HEK293 (cell line): ENCODE measurements at regions not wholly inside any gene's neighbourhood (a gene's known extent, or its start where the extent isn't known, plus 50 kb on each side); places are given as distances from the start of the nearest gene placed in this dataset.

ENCODE experiments used
- MZF1 ChIP-seq: fragments of 450-650 bp; formaldehyde crosslinking; IDR thresholded peaks from 2 replicates; pipeline ENCODE4 v1.5.1; 2017; ENCODE audit warnings: missing biosample characterization, missing genetic modification characterization, borderline replicate concordance
- ZBTB21 ChIP-seq: fragments of 450-650 bp; formaldehyde crosslinking; IDR thresholded peaks from 2 replicates; pipeline ENCODE4 v1.5.1; 2017; ENCODE audit warnings: missing biosample characterization, missing genetic modification characterization
- ZNF530 ChIP-seq: fragments of 450-650 bp; formaldehyde crosslinking; IDR thresholded peaks from 2 replicates; pipeline ENCODE4 v1.5.1; 2016; ENCODE audit warnings: low read depth, missing biosample characterization, missing genetic modification characterization
- ZNF670 ChIP-seq: fragments of 450-650 bp; formaldehyde crosslinking; IDR thresholded peaks from 2 replicates; pipeline ENCODE4 v1.5.1; 2016; ENCODE audit warnings: missing biosample characterization, missing genetic modification characterization, low read depth
- TF ChIP-seq, protein P1 (sequence below): fragments of 450-650 bp; formaldehyde crosslinking; IDR thresholded peaks from 2 replicates; pipeline ENCODE4 v1.5.1; 2016; ENCODE audit warnings: missing biosample characterization, missing genetic modification characterization
- TF ChIP-seq, protein P2 (sequence below): fragments of 450-650 bp; formaldehyde crosslinking; IDR thresholded peaks from 2 replicates; pipeline ENCODE4 v1.5.1; 2016; ENCODE audit warnings: missing biosample characterization, missing genetic modification characterization, borderline replicate concordance
- TF ChIP-seq, protein P3 (sequence below): fragments of 450-650 bp; formaldehyde crosslinking; IDR thresholded peaks from 2 replicates; pipeline ENCODE4 v1.5.1; 2016; ENCODE audit warnings: missing biosample characterization, missing genetic modification characterization, low read depth

DNA sequence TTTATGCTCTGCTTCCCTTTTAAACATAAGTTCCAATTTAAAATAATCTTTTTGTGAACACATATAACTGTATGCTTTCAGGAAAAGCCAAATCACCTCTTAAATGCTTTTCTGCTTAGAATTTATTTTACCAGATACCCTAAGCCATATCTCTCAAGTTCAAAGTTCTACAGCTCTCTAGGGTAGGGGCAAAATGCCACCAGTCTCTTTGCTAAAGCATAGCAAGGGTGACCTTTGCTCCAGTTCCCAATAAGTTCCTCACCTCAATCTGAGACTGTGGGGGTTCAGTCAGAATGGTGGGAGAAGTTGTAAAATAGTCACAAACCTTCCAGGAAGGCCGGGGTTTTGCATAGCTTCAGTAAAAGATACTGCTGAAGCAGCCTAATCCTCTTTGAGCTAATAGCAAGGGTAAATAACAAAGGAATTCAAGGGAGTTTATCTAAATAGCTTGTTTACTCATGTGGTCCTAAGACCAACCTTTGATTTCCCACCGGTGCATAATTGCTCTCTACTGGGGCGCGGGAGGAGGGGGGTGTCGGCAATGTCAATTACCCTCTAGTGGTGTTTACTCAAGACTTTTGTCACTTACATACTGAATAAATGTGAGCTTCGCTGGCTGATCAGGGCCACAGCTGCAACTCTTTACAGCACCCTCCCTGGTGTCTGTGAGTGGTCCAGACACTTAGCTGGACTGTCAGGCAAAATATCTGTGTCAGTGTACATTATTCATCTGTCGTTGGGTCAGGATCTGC, 1376.2 kb downstream of the NCAM2 start:
- TF ChIP-seq, protein P1, sequence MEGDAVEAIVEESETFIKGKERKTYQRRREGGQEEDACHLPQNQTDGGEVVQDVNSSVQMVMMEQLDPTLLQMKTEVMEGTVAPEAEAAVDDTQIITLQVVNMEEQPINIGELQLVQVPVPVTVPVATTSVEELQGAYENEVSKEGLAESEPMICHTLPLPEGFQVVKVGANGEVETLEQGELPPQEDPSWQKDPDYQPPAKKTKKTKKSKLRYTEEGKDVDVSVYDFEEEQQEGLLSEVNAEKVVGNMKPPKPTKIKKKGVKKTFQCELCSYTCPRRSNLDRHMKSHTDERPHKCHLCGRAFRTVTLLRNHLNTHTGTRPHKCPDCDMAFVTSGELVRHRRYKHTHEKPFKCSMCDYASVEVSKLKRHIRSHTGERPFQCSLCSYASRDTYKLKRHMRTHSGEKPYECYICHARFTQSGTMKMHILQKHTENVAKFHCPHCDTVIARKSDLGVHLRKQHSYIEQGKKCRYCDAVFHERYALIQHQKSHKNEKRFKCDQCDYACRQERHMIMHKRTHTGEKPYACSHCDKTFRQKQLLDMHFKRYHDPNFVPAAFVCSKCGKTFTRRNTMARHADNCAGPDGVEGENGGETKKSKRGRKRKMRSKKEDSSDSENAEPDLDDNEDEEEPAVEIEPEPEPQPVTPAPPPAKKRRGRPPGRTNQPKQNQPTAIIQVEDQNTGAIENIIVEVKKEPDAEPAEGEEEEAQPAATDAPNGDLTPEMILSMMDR (tag by site-specific recombination) = no peak
- TF ChIP-seq ZNF530 = no peak
- no peak for TF ChIP-seq ZNF670 (tag by site-specific recombination)
- no peak for TF ChIP-seq ZBTB21
- TF ChIP-seq, protein P2, sequence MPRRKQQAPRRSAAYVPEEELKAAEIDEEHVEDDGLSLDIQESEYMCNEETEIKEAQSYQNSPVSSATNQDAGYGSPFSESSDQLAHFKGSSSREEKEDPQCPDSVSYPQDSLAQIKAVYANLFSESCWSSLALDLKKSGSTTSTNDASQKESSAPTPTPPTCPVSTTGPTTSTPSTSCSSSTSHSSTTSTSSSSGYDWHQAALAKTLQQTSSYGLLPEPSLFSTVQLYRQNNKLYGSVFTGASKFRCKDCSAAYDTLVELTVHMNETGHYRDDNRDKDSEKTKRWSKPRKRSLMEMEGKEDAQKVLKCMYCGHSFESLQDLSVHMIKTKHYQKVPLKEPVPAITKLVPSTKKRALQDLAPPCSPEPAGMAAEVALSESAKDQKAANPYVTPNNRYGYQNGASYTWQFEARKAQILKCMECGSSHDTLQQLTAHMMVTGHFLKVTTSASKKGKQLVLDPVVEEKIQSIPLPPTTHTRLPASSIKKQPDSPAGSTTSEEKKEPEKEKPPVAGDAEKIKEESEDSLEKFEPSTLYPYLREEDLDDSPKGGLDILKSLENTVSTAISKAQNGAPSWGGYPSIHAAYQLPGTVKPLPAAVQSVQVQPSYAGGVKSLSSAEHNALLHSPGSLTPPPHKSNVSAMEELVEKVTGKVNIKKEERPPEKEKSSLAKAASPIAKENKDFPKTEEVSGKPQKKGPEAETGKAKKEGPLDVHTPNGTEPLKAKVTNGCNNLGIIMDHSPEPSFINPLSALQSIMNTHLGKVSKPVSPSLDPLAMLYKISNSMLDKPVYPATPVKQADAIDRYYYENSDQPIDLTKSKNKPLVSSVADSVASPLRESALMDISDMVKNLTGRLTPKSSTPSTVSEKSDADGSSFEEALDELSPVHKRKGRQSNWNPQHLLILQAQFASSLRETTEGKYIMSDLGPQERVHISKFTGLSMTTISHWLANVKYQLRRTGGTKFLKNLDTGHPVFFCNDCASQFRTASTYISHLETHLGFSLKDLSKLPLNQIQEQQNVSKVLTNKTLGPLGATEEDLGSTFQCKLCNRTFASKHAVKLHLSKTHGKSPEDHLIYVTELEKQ (tag by site-specific recombination) = no peak
- TF ChIP-seq MZF1 (tag by site-specific recombination) = no peak
- TF ChIP-seq, protein P3, sequence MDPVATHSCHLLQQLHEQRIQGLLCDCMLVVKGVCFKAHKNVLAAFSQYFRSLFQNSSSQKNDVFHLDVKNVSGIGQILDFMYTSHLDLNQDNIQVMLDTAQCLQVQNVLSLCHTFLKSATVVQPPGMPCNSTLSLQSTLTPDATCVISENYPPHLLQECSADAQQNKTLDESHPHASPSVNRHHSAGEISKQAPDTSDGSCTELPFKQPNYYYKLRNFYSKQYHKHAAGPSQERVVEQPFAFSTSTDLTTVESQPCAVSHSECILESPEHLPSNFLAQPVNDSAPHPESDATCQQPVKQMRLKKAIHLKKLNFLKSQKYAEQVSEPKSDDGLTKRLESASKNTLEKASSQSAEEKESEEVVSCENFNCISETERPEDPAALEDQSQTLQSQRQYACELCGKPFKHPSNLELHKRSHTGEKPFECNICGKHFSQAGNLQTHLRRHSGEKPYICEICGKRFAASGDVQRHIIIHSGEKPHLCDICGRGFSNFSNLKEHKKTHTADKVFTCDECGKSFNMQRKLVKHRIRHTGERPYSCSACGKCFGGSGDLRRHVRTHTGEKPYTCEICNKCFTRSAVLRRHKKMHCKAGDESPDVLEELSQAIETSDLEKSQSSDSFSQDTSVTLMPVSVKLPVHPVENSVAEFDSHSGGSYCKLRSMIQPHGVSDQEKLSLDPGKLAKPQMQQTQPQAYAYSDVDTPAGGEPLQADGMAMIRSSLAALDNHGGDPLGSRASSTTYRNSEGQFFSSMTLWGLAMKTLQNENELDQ (tag by site-specific recombination) = no peak
